Endodermal cell (in vitro differentiated cells): ENCODE measurements at regions not wholly inside any gene's neighbourhood (a gene's known extent, or its start where the extent isn't known, plus 50 kb on each side); places are given as distances from the start of the nearest gene placed in this dataset.

Experiments used
- DNase-seq: peaks from one replicate; pipeline ENCODE4 v3.0.0-alpha.2; 2017
- H3K27ac ChIP-seq: 2 replicates; pipeline ENCODE4 v1.5.1; 2013; ENCODE audit warnings: mild to moderate bottlenecking, low read depth, low read length, moderate library complexity
- H3K27me3 ChIP-seq: 2 replicates; pipeline ENCODE4 v1.6.1; 2013; ENCODE audit warnings: mild to moderate bottlenecking, low read length, moderate library complexity; ENCODE audit not compliant: insufficient read depth, control insufficient read depth, poor library complexity, severe bottlenecking
- H3K36me3 ChIP-seq: 2 replicates; pipeline ENCODE4 v1.7.0; 2013; ENCODE audit warnings: mild to moderate bottlenecking, low read length, moderate library complexity; ENCODE audit not compliant: control insufficient read depth, insufficient read depth
- H3K4me1 ChIP-seq: one replicate; pipeline ENCODE4 v1.7.0; 2013; ENCODE audit warnings: low read length; ENCODE audit not compliant: control insufficient read depth, insufficient read depth
- H3K4me3 ChIP-seq: 2 replicates; pipeline ENCODE4 v1.5.1; 2013; ENCODE audit warnings: mild to moderate bottlenecking, low read length, moderate library complexity
- H3K9ac ChIP-seq: 2 replicates; pipeline ENCODE4 v1.6.1; 2013; ENCODE audit warnings: mild to moderate bottlenecking, low read length, moderate library complexity; ENCODE audit not compliant: poor library complexity, severe bottlenecking; ENCODE audit errors: extremely low read depth
- H3K9me3 ChIP-seq: 2 replicates; pipeline ENCODE4 v1.6.1; 2013; ENCODE audit warnings: mild to moderate bottlenecking, low read length, moderate library complexity; ENCODE audit not compliant: control insufficient read depth
- H3K27ac Mint-ChIP-seq: 2 replicates; pipeline ENCODE4 v1.8.0; 2020; ENCODE audit warnings: mixed read lengths
- H3K27me3 Mint-ChIP-seq: 2 replicates; pipeline ENCODE4 v1.8.0; 2021; ENCODE audit warnings: mild to moderate bottlenecking, mixed read lengths; ENCODE audit not compliant: insufficient read depth
- H3K36me3 Mint-ChIP-seq: 2 replicates; pipeline ENCODE4 v1.8.0; 2020; ENCODE audit warnings: low read depth, mixed read lengths
- H3K4me1 Mint-ChIP-seq: 2 replicates; pipeline ENCODE4 v1.8.0; 2020; ENCODE audit warnings: mixed read lengths
- H3K4me3 Mint-ChIP-seq: 2 replicates; pipeline ENCODE4 v1.8.0; 2020; ENCODE audit warnings: mild to moderate bottlenecking, moderate library complexity, mixed read lengths
- H3K9me3 Mint-ChIP-seq: 2 replicates; pipeline ENCODE4 v1.8.0; 2020; ENCODE audit warnings: mild to moderate bottlenecking, mixed read lengths
- CTCF ChIP-seq: fragments of 200-600 bp; sonication (generic); conservative IDR thresholded peaks from 2 replicates; pipeline ENCODE4 v1.5.0; 2021; ENCODE audit warnings: antibody characterized with exemption, mild to moderate bottlenecking
- whole genome bisulfite sequencing, 2 experiments: methylation state at CpG; one replicate each; pipeline versions ENCODE4 v1.1.5 to v1.1.7; 2013; ENCODE audit warnings: missing lambda C conversion rate in 2 of 2, mixed read lengths in 1 of 2; ENCODE audit not compliant: insufficient coverage in 1 of 2, insufficient read length in 1 of 2; 5-methylcytosine and 5-hydroxymethylcytosine counted together

GRCh38 chr3:1805331-1805730 is 293.3 kb upstream of the CNTN4 start:
- no peaks in the 10 kb centered on the region for H3K27me3 Mint-ChIP-seq
- H3K36me3 Mint-ChIP-seq, result peaks cover 1% of the 10 kb centered on the region
- no peak overlapping the region for H3K27ac Mint-ChIP-seq
- Histone ChIP-seq H3K27me3 (no peaks in the 10 kb centered on the region), H3K9me3 (peaks cover 55% of the 10 kb centered on the region), H3K36me3 (no peaks in the 10 kb centered on the region), H3K4me1 (no peaks in the 10 kb centered on the region), H3K27ac (no peak overlapping the region), H3K4me3 (no peak overlapping the region), H3K9ac (no peak overlapping the region)
- TF ChIP-seq CTCF, result no peak
- H3K9me3 Mint-ChIP-seq, result peaks cover 30% of the 10 kb centered on the region
- WGBS, 2 experiments, result 85 to 91% methylated on average over 3 of the region's 3 CpGs
- H3K4me1 Mint-ChIP-seq, result no peaks in the 10 kb centered on the region
- DNase-seq, result no peak
- H3K4me3 Mint-ChIP-seq, result no peak overlapping the region

GRCh38 chr3:1808590-1808989 is 290.1 kb upstream of the CNTN4 start:
- Histone ChIP-seq H3K4me3 (no peak overlapping the region), H3K27me3 (no peaks in the 10 kb centered on the region), H3K4me1 (no peaks in the 10 kb centered on the region), H3K9me3 (peaks cover 52% of the 10 kb centered on the region), H3K36me3 (no peaks in the 10 kb centered on the region), H3K9ac (no peak overlapping the region), H3K27ac (no peak overlapping the region)
- TF ChIP-seq CTCF, result no peak
- H3K27me3 Mint-ChIP-seq, result no peaks in the 10 kb centered on the region
- H3K9me3 Mint-ChIP-seq, result peaks cover 20% of the 10 kb centered on the region
- no peak overlapping the region for H3K4me3 Mint-ChIP-seq
- peaks cover 1% of the 10 kb centered on the region for H3K36me3 Mint-ChIP-seq
- no peak for DNase-seq
- no peaks in the 10 kb centered on the region for H3K4me1 Mint-ChIP-seq
- 92% methylated on average over 1 of the region's 1 CpG; no CpG with 5 or more reads in 1 of the 2 experiments for WGBS, 2 experiments
- H3K27ac Mint-ChIP-seq, result no peak overlapping the region

- Histone ChIP-seq H3K27ac (no peak overlapping the region), H3K36me3 (no peaks in the 10 kb centered on the region), H3K9me3 (peaks cover 31% of the 10 kb centered on the region), H3K4me3 (no peak overlapping the region), H3K9ac (no peak overlapping the region), H3K4me1 (no peaks in the 10 kb centered on the region), H3K27me3 (no peaks in the 10 kb centered on the region)
- 89% methylated on average over 4 of the region's 5 CpGs; no CpG with 5 or more reads in 1 of the 2 experiments for WGBS, 2 experiments
- Mint-ChIP-seq H3K27ac (no peak overlapping the region), H3K4me3 (no peak overlapping the region), H3K4me1 (peaks cover 14% of the 10 kb centered on the region), H3K27me3 (no peaks in the 10 kb centered on the region), H3K9me3 (no peaks in the 10 kb centered on the region), H3K36me3 (no peaks in the 10 kb centered on the region)
- TF ChIP-seq CTCF, result no peak
- DNase-seq, result no peak
Observed at GRCh38 chr3:1823867-1824266, 274.8 kb upstream of the CNTN4 start.
